PC-9 (cell line): ENCODE measurements at regions not wholly inside any gene's neighbourhood (a gene's known extent, or its start where the extent isn't known, plus 50 kb on each side); places are given as distances from the start of the nearest gene placed in this dataset.

Experiments used
- EZH2 ChIP-seq: fragments of 200-600 bp; sonication (generic); IDR thresholded peaks from 2 replicates; pipeline ENCODE4 v1.8.0; 2017; ENCODE audit warnings: antibody characterized with exemption, low read depth
- TF ChIP-seq, protein P1 (sequence below): fragments of 200-600 bp; sonication (generic); conservative IDR thresholded peaks from 2 replicates; pipeline ENCODE4 v1.6.1; 2017; ENCODE audit warnings: mixed run types, antibody characterized with exemption, mild to moderate bottlenecking, moderate library complexity

GRCh38 chr7:45367026-45367425, 207.1 kb upstream of the ADCY1 start:
- TF ChIP-seq, protein P1, sequence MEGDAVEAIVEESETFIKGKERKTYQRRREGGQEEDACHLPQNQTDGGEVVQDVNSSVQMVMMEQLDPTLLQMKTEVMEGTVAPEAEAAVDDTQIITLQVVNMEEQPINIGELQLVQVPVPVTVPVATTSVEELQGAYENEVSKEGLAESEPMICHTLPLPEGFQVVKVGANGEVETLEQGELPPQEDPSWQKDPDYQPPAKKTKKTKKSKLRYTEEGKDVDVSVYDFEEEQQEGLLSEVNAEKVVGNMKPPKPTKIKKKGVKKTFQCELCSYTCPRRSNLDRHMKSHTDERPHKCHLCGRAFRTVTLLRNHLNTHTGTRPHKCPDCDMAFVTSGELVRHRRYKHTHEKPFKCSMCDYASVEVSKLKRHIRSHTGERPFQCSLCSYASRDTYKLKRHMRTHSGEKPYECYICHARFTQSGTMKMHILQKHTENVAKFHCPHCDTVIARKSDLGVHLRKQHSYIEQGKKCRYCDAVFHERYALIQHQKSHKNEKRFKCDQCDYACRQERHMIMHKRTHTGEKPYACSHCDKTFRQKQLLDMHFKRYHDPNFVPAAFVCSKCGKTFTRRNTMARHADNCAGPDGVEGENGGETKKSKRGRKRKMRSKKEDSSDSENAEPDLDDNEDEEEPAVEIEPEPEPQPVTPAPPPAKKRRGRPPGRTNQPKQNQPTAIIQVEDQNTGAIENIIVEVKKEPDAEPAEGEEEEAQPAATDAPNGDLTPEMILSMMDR: no peak
- no peak for TF ChIP-seq EZH2
